ENCODE measurements at regions not wholly inside any gene's neighbourhood (a gene's known extent, or its start where the extent isn't known, plus 50 kb on each side); places are given as distances from the start of the nearest gene placed in this dataset.

GRCh38 chr9:4423207-4423610 is 67.1 kb upstream of the SLC1A1 start:
- peak overlapping the region; percentile 79 for H3K27ac Mint-ChIP-seq (ENCODE audit: unreplicated experiment)
- H3K27me3 Mint-ChIP-seq (ENCODE audit: insufficient read depth, unreplicated experiment) = no peaks in the 10 kb centered on the region
- no peaks in the 10 kb centered on the region for H3K27me3 ChIP-seq (replicated peaks; ENCODE audit: control insufficient read depth, insufficient read depth, low read length)
- no peaks in the 10 kb centered on the region for H3K36me3 ChIP-seq (ENCODE audit: control insufficient read depth, insufficient read depth, low read length)
- peaks cover 23% of the 10 kb centered on the region for H3K4me1 Mint-ChIP-seq (ENCODE audit: low read depth, unreplicated experiment)
- no TSS peak for BruUV-seq (replicated peaks)
- no peak for TF ChIP-seq CTCF (IDR thresholded peaks at IDR 0.05; ENCODE audit: insufficient read depth in 1 of 2, low read depth in 1 of 2, low read length in 1 of 2, severe bottlenecking in 1 of 2, unreplicated experiment in 1 of 2)
- intact Hi-C loops (cut with micrococcal nuclease; ENCODE audit: unreplicated experiment) = no loop called here
- CTCF ChIA-PET = no interaction called here
- no peaks in the 10 kb centered on the region for H3K36me3 Mint-ChIP-seq (ENCODE audit: insufficient read depth, unreplicated experiment)
- no peaks in the 10 kb centered on the region for H3K9me3 ChIP-seq
- POLR2A ChIA-PET = no interaction called here
- no peak for DNase-seq
- H3K4me3 Mint-ChIP-seq (ENCODE audit: unreplicated experiment) = no peak overlapping the region
- peaks cover 34% of the 10 kb centered on the region for H3K4me1 ChIP-seq
- H3K9me3 Mint-ChIP-seq (ENCODE audit: unreplicated experiment) = no peaks in the 10 kb centered on the region
- H3K4me3 ChIP-seq (ENCODE audit: low read depth, low read length) = no peak overlapping the region

GRCh38 chr9:4422495-4422894 is 67.8 kb upstream of the SLC1A1 start:
- ChIA-PET CTCF (no interaction called here), POLR2A (no interaction called here)
- H3K27me3 ChIP-seq (replicated peaks; ENCODE audit: control insufficient read depth, insufficient read depth, low read length) = no peaks in the 10 kb centered on the region
- peaks cover 26% of the 10 kb centered on the region for H3K4me1 Mint-ChIP-seq (ENCODE audit: low read depth, unreplicated experiment)
- H3K9me3 Mint-ChIP-seq (ENCODE audit: unreplicated experiment) = no peaks in the 10 kb centered on the region
- no peaks in the 10 kb centered on the region for H3K9me3 ChIP-seq
- no TSS peak for BruUV-seq (replicated peaks)
- H3K4me1 ChIP-seq = peaks cover 42% of the 10 kb centered on the region
- H3K4me3 ChIP-seq (ENCODE audit: low read depth, low read length) = no peak overlapping the region
- peak overlapping the region; percentile 79 for H3K27ac Mint-ChIP-seq (ENCODE audit: unreplicated experiment)
- no peak for DNase-seq
- H3K36me3 Mint-ChIP-seq (ENCODE audit: insufficient read depth, unreplicated experiment) = no peaks in the 10 kb centered on the region
- TF ChIP-seq CTCF (IDR thresholded peaks at IDR 0.05; ENCODE audit: insufficient read depth in 1 of 2, low read depth in 1 of 2, low read length in 1 of 2, severe bottlenecking in 1 of 2, unreplicated experiment in 1 of 2) = no peak
- intact Hi-C loops (cut with micrococcal nuclease; ENCODE audit: unreplicated experiment) = no loop called here
- no peaks in the 10 kb centered on the region for H3K36me3 ChIP-seq (ENCODE audit: control insufficient read depth, insufficient read depth, low read length)
- H3K4me3 Mint-ChIP-seq (ENCODE audit: unreplicated experiment) = no peak overlapping the region
- H3K27me3 Mint-ChIP-seq (ENCODE audit: insufficient read depth, unreplicated experiment) = no peaks in the 10 kb centered on the region

GRCh38 chr9:4421847-4422246 is 68.4 kb upstream of the SLC1A1 start:
- Mint-ChIP-seq H3K9me3 (ENCODE audit: unreplicated experiment) (no peaks in the 10 kb centered on the region), H3K27ac (ENCODE audit: unreplicated experiment) (no peak overlapping the region), H3K27me3 (ENCODE audit: insufficient read depth, unreplicated experiment) (no peaks in the 10 kb centered on the region), H3K4me1 (ENCODE audit: low read depth, unreplicated experiment) (peaks cover 26% of the 10 kb centered on the region), H3K36me3 (ENCODE audit: insufficient read depth, unreplicated experiment) (no peaks in the 10 kb centered on the region), H3K4me3 (ENCODE audit: unreplicated experiment) (no peak overlapping the region)
- POLR2A ChIA-PET = no interaction called here
- intact Hi-C loops (cut with micrococcal nuclease; ENCODE audit: unreplicated experiment) = no loop called here
- peaks cover 48% of the 10 kb centered on the region for H3K4me1 ChIP-seq
- BruUV-seq (replicated peaks) = no TSS peak
- CTCF ChIA-PET = no interaction called here
- no peaks in the 10 kb centered on the region for H3K9me3 ChIP-seq
- no peaks in the 10 kb centered on the region for H3K27me3 ChIP-seq (replicated peaks; ENCODE audit: control insufficient read depth, insufficient read depth, low read length)
- DNase-seq = no peak
- no peak overlapping the region for H3K4me3 ChIP-seq (ENCODE audit: low read depth, low read length)
- no peak for TF ChIP-seq CTCF (IDR thresholded peaks at IDR 0.05; ENCODE audit: insufficient read depth in 1 of 2, low read depth in 1 of 2, low read length in 1 of 2, severe bottlenecking in 1 of 2, unreplicated experiment in 1 of 2)
- no peaks in the 10 kb centered on the region for H3K36me3 ChIP-seq (ENCODE audit: control insufficient read depth, insufficient read depth, low read length)

All from Caco-2 (cell line).